ENCODE measurements at regions not wholly inside any gene's neighbourhood (a gene's known extent, or its start where the extent isn't known, plus 50 kb on each side); places are given as distances from the start of the nearest gene placed in this dataset.

GRCh38 chr22:46068181-46068592 lies 82.1 kb upstream of the PPARA start:
- TF ChIP-seq CTCF (optimal IDR thresholded peaks at IDR 0.05 in 1 of 3, IDR thresholded peaks at IDR 0.05 in 1 of 3, conservative IDR thresholded peaks at IDR 0.05 in 1 of 3; ENCODE audit: extremely low read depth in 1 of 3, insufficient read depth in 2 of 3, low read length in 3 of 3) (no peak), EZH2 (IDR thresholded peaks at IDR 0.05; ENCODE audit: low read length) (no peak)
